ENCODE measurements at regions not wholly inside any gene's neighbourhood (a gene's known extent, or its start where the extent isn't known, plus 50 kb on each side); places are given as distances from the start of the nearest gene placed in this dataset.

GRCh38 chr22:22035203-22035602 is 52.6 kb upstream of the TOP3B start:
- H3K27me3 ChIP-seq: peaks cover 0 to 14% (median 0%) of the 10 kb centered on the region in 4 donors
- H3K4me1 ChIP-seq: peaks cover 0 to 4% (median 0%) of the 10 kb centered on the region in 3 donors
- TF ChIP-seq CTCF (IDR thresholded peaks at IDR 0.05): no peak
- no peak for TF ChIP-seq POLR2A (IDR thresholded peaks at IDR 0.05)
- no peaks in the 10 kb centered on the region for H3K9me3 ChIP-seq
- no peak overlapping the region for H3K27ac ChIP-seq
- intact Hi-C loops (cut with DNase I): no loop called here
- H3K36me3 ChIP-seq: no peaks in the 10 kb centered on the region
- no peak for DNase-seq
- H3K4me3 ChIP-seq: no peak overlapping the region

GRCh38 chr22:22034469-22035132 is 52.0 kb upstream of the TOP3B start:
- Histone ChIP-seq H3K27ac (no peak overlapping the region), H3K4me3 (no peak overlapping the region), H3K4me1 (peaks cover 0 to 4% (median 0%) of the 10 kb centered on the region in 3 donors), H3K9me3 (no peaks in the 10 kb centered on the region), H3K27me3 (peaks cover 0 to 12% (median 0%) of the 10 kb centered on the region in 4 donors), H3K36me3 (no peaks in the 10 kb centered on the region)
- TF ChIP-seq POLR2A (IDR thresholded peaks at IDR 0.05) (no peak), CTCF (IDR thresholded peaks at IDR 0.05) (no peak)
- WGBS, 2 donors: 67 to 79% methylated on average over 2 to 3 of the region's 3 CpGs
- intact Hi-C loops (cut with DNase I): no loop called here
- DNase-seq: no peak

- WGBS, 2 donors: 66 to 70% methylated on average over 5 of the region's 5 CpGs
- TF ChIP-seq CTCF (IDR thresholded peaks at IDR 0.05) (no peak), POLR2A (IDR thresholded peaks at IDR 0.05) (no peak)
Observed at GRCh38 chr22:22033803-22034468, 51.3 kb upstream of the TOP3B start.

GRCh38 chr22:22032906-22033802 is 50.6 kb upstream of the TOP3B start:
- Histone ChIP-seq H3K4me3 (no peak overlapping the region), H3K9me3 (no peaks in the 10 kb centered on the region), H3K36me3 (no peaks in the 10 kb centered on the region), H3K27me3 (peaks cover 0 to 12% (median 0%) of the 10 kb centered on the region in 4 donors), H3K4me1 (peaks cover 0 to 4% (median 0%) of the 10 kb centered on the region in 3 donors), H3K27ac (no peak overlapping the region)
- no peak for TF ChIP-seq CTCF (IDR thresholded peaks at IDR 0.05)
- no peak for TF ChIP-seq POLR2A (IDR thresholded peaks at IDR 0.05)
- intact Hi-C loops (cut with DNase I): no loop called here
- 75 to 84% methylated on average over 5 to 7 of the region's 7 CpGs for WGBS, 2 donors
- DNase-seq: no peak

More at GRCh38 chr22:22033803-22034468, 51.3 kb upstream of the TOP3B start:
- Histone ChIP-seq H3K4me1 (peaks cover 0 to 4% (median 0%) of the 10 kb centered on the region in 3 donors), H3K9me3 (no peaks in the 10 kb centered on the region), H3K36me3 (no peaks in the 10 kb centered on the region), H3K27ac (no peak overlapping the region), H3K4me3 (no peak overlapping the region), H3K27me3 (peaks cover 0 to 12% (median 0%) of the 10 kb centered on the region in 4 donors)
- DNase-seq: no peak
- intact Hi-C loops (cut with DNase I): no loop called here
